BE2C (cell line): ENCODE measurements at regions not wholly inside any gene's neighbourhood (a gene's known extent, or its start where the extent isn't known, plus 50 kb on each side); places are given as distances from the start of the nearest gene placed in this dataset.

ENCODE experiments used
- DNase-seq: peaks from one replicate; pipeline ENCODE4 v3.0.0-alpha.2; 2020
- H3K27me3 ChIP-seq: fragments of 250-450 bp; sonication (Bioruptor Pico); 2 replicates; pipeline ENCODE4 v1.5.1; 2020; ENCODE audit warnings: mild to moderate bottlenecking
- H3K36me3 ChIP-seq: fragments of 250-450 bp; sonication (Bioruptor Pico); 2 replicates; pipeline ENCODE4 v1.5.1; 2020; ENCODE audit warnings: mild to moderate bottlenecking
- H3K4me1 ChIP-seq: fragments of 250-450 bp; sonication (Bioruptor Pico); 2 replicates; pipeline ENCODE4 v1.5.1; 2020
- H3K4me3 ChIP-seq: 2 replicates; pipeline ENCODE4 v1.5.1; 2011; ENCODE audit warnings: low read depth, low read length
- H3K9me3 ChIP-seq: fragments of 250-450 bp; sonication (Bioruptor Pico); 2 replicates; pipeline ENCODE4 v1.5.1; 2020
- TF ChIP-seq, protein P1 (sequence below): IDR thresholded peaks from 2 replicates; pipeline ENCODE4 v1.5.1; 2012; ENCODE audit warnings: mild to moderate bottlenecking, low read depth, low read length

DNA sequence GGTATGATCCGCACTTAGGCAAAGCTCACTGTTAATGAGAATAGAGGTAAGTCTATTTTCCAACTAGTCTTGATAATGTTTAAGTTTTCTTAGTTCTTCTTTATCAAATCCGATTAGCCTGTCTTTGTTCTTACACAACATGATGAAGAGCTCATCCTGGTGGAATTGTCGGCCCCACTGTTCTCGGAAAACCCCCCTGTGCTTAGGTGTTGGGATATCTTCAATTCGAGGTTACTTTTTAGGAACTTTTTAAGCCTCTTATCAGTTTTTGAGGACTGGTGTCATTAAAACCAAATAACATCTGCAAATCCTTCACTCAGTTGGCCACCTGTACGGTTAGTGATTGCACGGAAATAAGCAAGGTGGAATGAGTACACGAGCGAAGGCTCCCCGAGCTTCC is 60.7 kb upstream of the KIF26B start:
- Histone ChIP-seq H3K4me3 (no peak overlapping the region), H3K9me3 (no peaks in the 10 kb centered on the region), H3K4me1 (peaks cover 33% of the 10 kb centered on the region), H3K36me3 (no peaks in the 10 kb centered on the region; the same call in 1 of the 2 replicates), H3K27me3 (no peaks in the 10 kb centered on the region)
- TF ChIP-seq, protein P1, sequence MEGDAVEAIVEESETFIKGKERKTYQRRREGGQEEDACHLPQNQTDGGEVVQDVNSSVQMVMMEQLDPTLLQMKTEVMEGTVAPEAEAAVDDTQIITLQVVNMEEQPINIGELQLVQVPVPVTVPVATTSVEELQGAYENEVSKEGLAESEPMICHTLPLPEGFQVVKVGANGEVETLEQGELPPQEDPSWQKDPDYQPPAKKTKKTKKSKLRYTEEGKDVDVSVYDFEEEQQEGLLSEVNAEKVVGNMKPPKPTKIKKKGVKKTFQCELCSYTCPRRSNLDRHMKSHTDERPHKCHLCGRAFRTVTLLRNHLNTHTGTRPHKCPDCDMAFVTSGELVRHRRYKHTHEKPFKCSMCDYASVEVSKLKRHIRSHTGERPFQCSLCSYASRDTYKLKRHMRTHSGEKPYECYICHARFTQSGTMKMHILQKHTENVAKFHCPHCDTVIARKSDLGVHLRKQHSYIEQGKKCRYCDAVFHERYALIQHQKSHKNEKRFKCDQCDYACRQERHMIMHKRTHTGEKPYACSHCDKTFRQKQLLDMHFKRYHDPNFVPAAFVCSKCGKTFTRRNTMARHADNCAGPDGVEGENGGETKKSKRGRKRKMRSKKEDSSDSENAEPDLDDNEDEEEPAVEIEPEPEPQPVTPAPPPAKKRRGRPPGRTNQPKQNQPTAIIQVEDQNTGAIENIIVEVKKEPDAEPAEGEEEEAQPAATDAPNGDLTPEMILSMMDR = no peak
- DNase-seq = no peak

DNA sequence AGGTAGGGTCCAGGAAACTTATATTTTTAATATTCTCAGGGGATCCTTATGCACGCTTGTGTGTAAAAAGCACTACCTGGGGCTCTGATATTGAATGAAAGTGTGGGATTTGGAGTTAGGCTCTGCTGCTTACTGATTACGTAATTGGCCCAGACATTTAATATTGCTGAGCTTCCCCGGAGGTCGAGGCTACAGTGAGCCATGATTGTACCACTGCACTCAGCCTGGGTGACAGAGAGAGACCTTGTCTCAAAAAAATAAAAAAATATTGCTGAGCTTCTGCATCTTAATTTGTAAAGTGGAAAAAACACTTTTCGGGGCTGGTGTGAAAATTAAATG is 62.2 kb upstream of the KIF26B start:
- H3K27me3 ChIP-seq = no peaks in the 10 kb centered on the region
- DNase-seq = no peak
- no peaks in the 10 kb centered on the region for H3K9me3 ChIP-seq
- H3K4me3 ChIP-seq = no peak overlapping the region
- peaks cover 33% of the 10 kb centered on the region for H3K4me1 ChIP-seq
- TF ChIP-seq, protein P1 = no peak
- H3K36me3 ChIP-seq = no peaks in the 10 kb centered on the region; the same call in 1 of the 2 replicates

DNA sequence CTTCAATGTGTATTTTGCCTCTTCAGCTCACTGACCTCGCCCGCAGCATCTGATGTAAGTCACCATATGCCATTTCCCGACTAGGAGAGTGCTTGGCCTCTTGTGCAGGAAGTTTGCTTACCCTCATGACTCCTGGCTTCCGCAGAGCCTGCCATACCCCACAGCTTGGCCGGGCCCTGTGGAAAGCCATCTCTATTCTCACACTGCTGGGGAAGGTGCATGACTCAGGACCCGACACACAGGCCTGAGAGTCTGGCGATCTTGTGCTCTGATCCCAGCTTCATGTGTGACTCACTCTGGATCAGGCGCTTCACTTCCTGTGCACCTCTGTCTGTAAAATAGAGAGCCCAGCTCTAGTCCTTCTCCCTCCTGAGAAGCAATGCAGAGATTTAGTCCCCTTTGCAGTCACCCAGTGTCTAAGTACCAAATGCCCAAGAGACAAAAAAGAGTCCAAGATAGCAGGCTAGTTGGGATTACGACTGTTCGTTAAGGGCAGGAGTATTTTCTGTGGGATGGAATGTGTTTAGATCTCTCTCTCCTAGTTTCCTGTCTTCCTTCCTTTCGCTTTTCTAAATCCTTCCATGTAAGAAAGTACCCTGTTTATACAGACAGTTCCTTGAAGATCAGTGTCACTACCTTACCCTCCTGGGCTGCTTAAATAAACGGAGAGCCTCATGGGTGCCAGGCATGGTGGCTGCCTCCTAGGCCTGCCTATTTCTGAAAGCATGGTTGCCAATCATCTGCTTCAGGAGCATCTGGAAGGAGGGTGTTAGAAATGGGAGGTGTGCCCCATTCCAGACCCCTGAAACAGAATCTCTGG is 62.8 kb upstream of the KIF26B start:
- H3K9me3 ChIP-seq = no peaks in the 10 kb centered on the region
- DNase-seq = peak; percentile 85
- TF ChIP-seq, protein P1 = no peak

DNA sequence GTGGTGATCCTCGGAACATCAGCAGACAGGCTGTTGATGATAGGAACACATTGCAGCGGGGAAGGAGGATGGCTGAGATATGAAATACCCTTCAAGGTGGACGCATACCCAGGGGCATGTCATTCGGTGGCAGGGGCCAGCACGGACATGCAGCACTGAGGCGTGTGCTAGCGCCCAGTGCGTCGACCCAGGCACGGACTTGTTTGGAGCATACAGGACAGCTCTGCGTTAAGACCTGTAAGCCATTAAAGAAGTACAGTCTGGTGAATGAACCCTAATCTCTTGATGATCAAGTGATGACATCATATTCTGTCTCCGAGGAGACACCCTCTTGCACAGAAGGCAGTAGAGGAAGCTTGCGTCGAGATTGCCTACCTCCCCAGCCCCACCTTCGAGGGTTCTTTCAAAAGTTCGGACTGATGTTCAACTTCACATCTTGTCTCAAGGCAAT is 63.6 kb upstream of the KIF26B start:
- no peak for DNase-seq
- TF ChIP-seq, protein P1 = no peak
- Histone ChIP-seq H3K4me1 (peaks cover 29% of the 10 kb centered on the region), H3K36me3 (no peaks in the 10 kb centered on the region; the same call in 1 of the 2 replicates), H3K9me3 (no peaks in the 10 kb centered on the region), H3K4me3 (no peak overlapping the region), H3K27me3 (no peaks in the 10 kb centered on the region)

More for the DNA sequence above, 62.8 kb upstream of the KIF26B start:
- no peaks in the 10 kb centered on the region; the same call in 1 of the 2 replicates for H3K36me3 ChIP-seq
- H3K27me3 ChIP-seq = no peaks in the 10 kb centered on the region
- no peak overlapping the region for H3K4me3 ChIP-seq
- peaks cover 33% of the 10 kb centered on the region for H3K4me1 ChIP-seq

DNA sequence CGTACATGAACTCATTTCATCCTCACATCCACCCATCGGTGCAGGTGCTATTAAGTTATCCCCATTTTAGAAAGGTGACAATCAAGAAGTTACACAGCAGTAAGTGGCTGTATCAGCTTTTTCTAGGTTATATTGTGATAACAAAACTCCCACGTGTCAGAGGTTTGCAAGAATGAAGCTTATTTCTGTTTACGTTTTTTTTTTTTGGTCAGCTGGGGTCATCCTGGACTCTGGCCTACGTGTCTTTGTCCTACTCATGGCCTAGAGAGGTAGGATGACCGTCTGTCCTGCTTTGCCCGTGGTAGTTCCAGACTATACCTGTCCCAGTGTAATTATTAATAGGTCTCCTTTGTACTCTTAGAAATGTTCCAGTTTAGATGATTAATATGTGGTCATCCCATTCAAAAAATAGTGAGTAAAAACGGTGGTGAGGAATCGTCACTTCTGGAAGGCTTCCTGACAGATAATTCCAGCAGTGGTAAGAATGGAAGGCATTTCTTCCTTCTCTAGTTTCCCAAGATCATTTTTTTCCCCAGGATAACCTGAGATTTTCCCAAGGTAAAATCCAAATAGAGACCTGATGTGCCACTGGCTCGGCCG is 64.2 kb upstream of the KIF26B start:
- no peak for DNase-seq
- Histone ChIP-seq H3K36me3 (no peaks in the 10 kb centered on the region; the same call in 1 of the 2 replicates), H3K4me1 (peaks cover 28% of the 10 kb centered on the region), H3K27me3 (no peaks in the 10 kb centered on the region), H3K9me3 (no peaks in the 10 kb centered on the region), H3K4me3 (no peak overlapping the region)
- TF ChIP-seq, protein P1 = no peak

DNA sequence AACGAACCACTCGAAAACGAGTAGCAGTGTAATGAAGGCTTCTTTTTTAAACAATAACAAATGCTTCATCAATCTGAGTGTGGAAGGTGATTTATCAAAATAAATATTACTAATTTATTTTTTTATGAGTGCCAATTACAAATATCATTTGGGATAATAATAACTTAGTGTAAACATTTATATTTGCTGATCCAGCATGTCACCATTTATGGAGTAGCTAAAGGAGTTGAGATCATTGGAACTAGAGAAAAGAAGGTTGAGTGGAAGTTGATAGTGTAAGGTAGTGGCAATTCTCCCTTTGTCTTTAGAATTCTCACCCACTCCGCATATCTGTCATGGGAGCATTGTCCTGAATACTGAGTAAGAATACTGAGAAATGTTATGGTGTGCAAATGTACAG is 67.1 kb upstream of the KIF26B start:
- TF ChIP-seq, protein P1 = no peak
- no peak overlapping the region for H3K4me3 ChIP-seq
- no peak for DNase-seq

More for the DNA sequence above, 67.1 kb upstream of the KIF26B start:
- H3K27me3 ChIP-seq = no peaks in the 10 kb centered on the region
- H3K4me1 ChIP-seq = peaks cover 18% of the 10 kb centered on the region
- no peaks in the 10 kb centered on the region; the same call in 1 of the 2 replicates for H3K36me3 ChIP-seq
- no peaks in the 10 kb centered on the region for H3K9me3 ChIP-seq
